ENCODE measurements at regions not wholly inside any gene's neighbourhood (a gene's known extent, or its start where the extent isn't known, plus 50 kb on each side); places are given as distances from the start of the nearest gene placed in this dataset.

GRCh38 chr13:74251778-74252519 lies 117.7 kb upstream of the KLF12 start:
- ChIA-PET CTCF (no interaction called here), POLR2A (no interaction called here)
- Mint-ChIP-seq H3K27me3 (ENCODE audit: low read depth) (no peaks in the 10 kb centered on the region), H3K4me3 (no peak overlapping the region), H3K27ac (no peak overlapping the region), H3K9me3 (peaks cover 13% of the 10 kb centered on the region; the same call in 1 of the 2 replicates), H3K4me1 (peaks cover 4% of the 10 kb centered on the region), H3K36me3 (no peaks in the 10 kb centered on the region)
- no peak for ATAC-seq
- TF ChIP-seq TCF7 (CRISPR knock-in tag; IDR thresholded peaks at IDR 0.05; ENCODE audit: low read depth) (no peak), GRHL2 (CRISPR knock-in tag; IDR thresholded peaks at IDR 0.05; ENCODE audit: insufficient replicate concordance, severe bottlenecking) (no peak), TEAD4 (CRISPR knock-in tag; IDR thresholded peaks at IDR 0.05) (no peak)
- no peak for DNase-seq (ENCODE audit: low spot score)

- H3K9me3 Mint-ChIP-seq, result peaks cover 13% of the 10 kb centered on the region; the same call in 1 of the 2 replicates
- peaks cover 4% of the 10 kb centered on the region for H3K4me1 Mint-ChIP-seq
- H3K27ac Mint-ChIP-seq, result no peak overlapping the region
- ATAC-seq (no peak), DNase-seq (ENCODE audit: low spot score) (no peak)
- POLR2A ChIA-PET, result no interaction called here
- no peaks in the 10 kb centered on the region for H3K27me3 Mint-ChIP-seq (ENCODE audit: low read depth)
- H3K4me3 Mint-ChIP-seq, result no peak overlapping the region
- no peak for TF ChIP-seq NR1H2 (CRISPR knock-in tag; IDR thresholded peaks at IDR 0.05)
- CTCF ChIA-PET, result no interaction called here
- no peaks in the 10 kb centered on the region for H3K36me3 Mint-ChIP-seq
Measured at GRCh38 chr13:74250738-74251190, 116.6 kb upstream of the KLF12 start.

- Mint-ChIP-seq H3K9me3 (peaks cover 10% of the 10 kb centered on the region; the same call in 1 of the 2 replicates), H3K27ac (no peak overlapping the region), H3K4me1 (peaks cover 4% of the 10 kb centered on the region), H3K4me3 (no peak overlapping the region), H3K36me3 (no peaks in the 10 kb centered on the region), H3K27me3 (ENCODE audit: low read depth) (no peaks in the 10 kb centered on the region)
- no peak for TF ChIP-seq GABPB1 (CRISPR knock-in tag; IDR thresholded peaks at IDR 0.05)
- ChIA-PET POLR2A (no interaction called here), CTCF (no interaction called here)
- no peak for ATAC-seq
- DNase-seq (ENCODE audit: low spot score), result no peak
Measured at GRCh38 chr13:74248477-74248876, 114.3 kb upstream of the KLF12 start.

- no peak overlapping the region for H3K4me3 Mint-ChIP-seq
- POLR2A ChIA-PET, result no interaction called here
- no peaks in the 10 kb centered on the region for H3K36me3 Mint-ChIP-seq
- peaks cover 8% of the 10 kb centered on the region for H3K4me1 Mint-ChIP-seq
- DNase-seq (ENCODE audit: low spot score) (no peak), ATAC-seq (no peak)
- CTCF ChIA-PET, result no interaction called here
- H3K27me3 Mint-ChIP-seq (ENCODE audit: low read depth), result no peaks in the 10 kb centered on the region
- H3K9me3 Mint-ChIP-seq, result peaks cover 21% of the 10 kb centered on the region
- no peak overlapping the region for H3K27ac Mint-ChIP-seq
- TF ChIP-seq ERG (CRISPR knock-in tag; IDR thresholded peaks at IDR 0.05) (no peak), ZNF121 (CRISPR knock-in tag; IDR thresholded peaks at IDR 0.05) (no peak), EMX1 (CRISPR knock-in tag; IDR thresholded peaks at IDR 0.05) (no peak), ZNF416 (CRISPR knock-in tag; IDR thresholded peaks at IDR 0.05) (no peak), MAX (CRISPR knock-in tag; IDR thresholded peaks at IDR 0.05) (no peak), ESRRA (CRISPR knock-in tag; IDR thresholded peaks at IDR 0.05; ENCODE audit: borderline replicate concordance) (no peak), E2F5 (CRISPR knock-in tag; IDR thresholded peaks at IDR 0.05) (no peak), ZNF671 (CRISPR knock-in tag; IDR thresholded peaks at IDR 0.05) (no peak), SMAD4 (CRISPR knock-in tag; IDR thresholded peaks at IDR 0.05) (no peak), TEAD4 (CRISPR knock-in tag; IDR thresholded peaks at IDR 0.05) (no peak), JAZF1 (CRISPR knock-in tag; IDR thresholded peaks at IDR 0.05) (no peak), JUN (CRISPR knock-in tag; IDR thresholded peaks at IDR 0.05) (no peak), ELF4 (CRISPR knock-in tag; IDR thresholded peaks at IDR 0.05; ENCODE audit: low read depth) (no peak), E2F1 (CRISPR knock-in tag; IDR thresholded peaks at IDR 0.05) (no peak), ZNF317 (CRISPR knock-in tag; IDR thresholded peaks at IDR 0.05; ENCODE audit: borderline replicate concordance, low read depth) (no peak), ZNF263 (CRISPR knock-in tag; IDR thresholded peaks at IDR 0.05; ENCODE audit: low read depth) (no peak), ZNF396 (CRISPR knock-in tag; IDR thresholded peaks at IDR 0.05; ENCODE audit: borderline replicate concordance) (no peak), ZNF425 (CRISPR knock-in tag; conservative IDR thresholded peaks at IDR 0.05) (no peak)
Measured at GRCh38 chr13:74246487-74246886, 112.3 kb upstream of the KLF12 start.

Measured in WTC11 (cell line).